Activated T-helper 9 cell treated with anti-CD3 and anti-CD28 coated beads, Interleukin-2, amount 50 U/mL, for 16 hours (primary cell): ENCODE measurements at regions not wholly inside any gene's neighbourhood (a gene's known extent, or its start where the extent isn't known, plus 50 kb on each side); places are given as distances from the start of the nearest gene placed in this dataset.
"Not testable (repeated sequence)": the region's sequence is repeated elsewhere in the genome, so short reads cannot be mapped to it uniquely, and the experiment has no call there.

Source experiments
- DNase-seq: peaks from one replicate; pipeline ENCODE4 v3.0.0-alpha.2; 2020; ENCODE audit warnings: low read depth

DNA sequence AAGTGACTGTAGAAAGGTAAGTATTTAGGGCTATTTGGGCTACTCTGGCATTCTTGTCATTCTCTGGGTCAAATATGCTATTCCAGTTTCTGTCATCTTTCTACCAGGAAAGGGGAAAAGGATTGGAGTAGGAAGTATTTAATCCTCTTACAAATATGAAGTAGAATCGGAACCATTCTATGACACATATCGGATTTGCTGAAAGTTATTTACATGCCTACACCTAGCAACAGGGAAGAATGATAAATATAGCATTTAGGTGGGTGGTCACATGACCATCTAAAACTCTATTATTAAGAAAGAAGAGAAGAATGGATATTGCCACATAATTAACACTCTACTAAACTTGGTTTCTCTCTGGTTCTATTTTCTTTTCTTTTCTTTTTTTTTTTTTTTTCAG, 1353.1 kb downstream of the ZPLD1 start:
- no peak for DNase-seq

DNA sequence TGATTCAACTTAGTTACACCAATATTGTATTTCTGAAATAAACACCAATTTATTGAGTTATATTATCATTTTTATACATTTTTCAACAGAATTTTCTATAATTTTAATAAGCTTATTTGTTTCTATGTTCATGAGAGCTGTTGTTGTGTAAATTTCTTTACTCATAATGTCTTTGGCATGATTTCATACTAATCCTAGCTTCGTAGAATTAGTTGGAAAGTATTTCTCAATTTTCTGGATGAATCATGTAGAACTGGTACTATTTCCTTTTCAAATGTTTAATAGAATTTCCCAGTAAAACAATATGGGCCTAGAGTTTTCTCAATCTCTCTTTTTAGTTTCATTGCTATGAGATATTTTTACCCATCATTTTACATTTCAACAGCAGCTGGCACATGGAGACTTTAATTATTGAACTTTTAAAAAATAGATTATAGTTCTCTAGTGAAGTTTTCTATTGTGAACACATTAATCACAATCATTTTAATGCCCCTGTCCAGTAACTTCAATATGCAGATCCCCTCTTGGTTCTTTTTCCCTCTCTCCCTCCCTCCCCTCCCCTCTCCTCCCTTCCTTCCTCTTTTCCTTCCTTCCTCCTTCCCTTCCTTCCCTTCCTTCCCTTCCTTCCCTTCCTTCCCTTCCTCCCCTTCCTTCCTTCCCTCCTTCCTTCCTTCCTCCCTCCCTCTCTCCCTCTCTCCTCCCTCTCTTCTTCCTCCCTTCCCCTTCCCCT, 1357.1 kb downstream of the ZPLD1 start:
- no peak for DNase-seq

DNA sequence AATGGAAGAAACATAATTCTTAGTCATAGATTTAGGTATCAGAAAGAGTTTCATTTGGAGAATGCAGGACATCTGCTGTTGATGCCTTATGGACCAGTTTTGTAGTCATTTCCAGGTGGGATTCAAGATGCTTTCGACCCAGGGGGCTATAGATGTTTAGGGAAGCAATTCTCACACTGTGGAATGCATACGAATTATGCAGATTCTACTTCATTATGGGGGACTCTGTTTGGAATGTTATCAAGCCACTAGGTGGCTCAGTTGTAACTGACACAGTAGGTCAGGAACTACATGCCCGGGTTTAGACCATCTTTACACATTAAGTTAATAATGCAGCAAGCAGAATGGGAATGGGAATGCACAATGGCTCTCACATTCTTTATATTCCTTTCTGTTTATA, 1359.8 kb downstream of the ZPLD1 start:
- no peak for DNase-seq

DNA sequence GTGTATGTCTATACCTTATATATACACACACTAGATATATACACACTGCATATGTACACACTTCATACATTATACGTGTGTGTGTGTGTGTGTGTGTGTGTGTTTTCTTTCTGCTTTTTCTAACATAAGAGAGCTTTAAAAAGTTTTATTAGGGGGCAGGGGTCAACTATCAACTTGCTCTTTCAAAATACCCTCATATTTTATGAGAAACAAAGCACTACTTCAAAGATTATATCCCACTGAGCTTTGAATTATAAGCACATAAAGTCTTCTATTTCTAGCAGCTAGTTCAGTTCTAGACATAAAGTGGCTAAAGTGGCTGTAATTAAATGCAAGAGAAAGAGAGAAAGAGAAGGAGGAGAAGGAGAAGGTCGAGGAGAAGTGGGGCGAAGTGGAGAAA, 1361.3 kb downstream of the ZPLD1 start:
- no peak for DNase-seq

DNA sequence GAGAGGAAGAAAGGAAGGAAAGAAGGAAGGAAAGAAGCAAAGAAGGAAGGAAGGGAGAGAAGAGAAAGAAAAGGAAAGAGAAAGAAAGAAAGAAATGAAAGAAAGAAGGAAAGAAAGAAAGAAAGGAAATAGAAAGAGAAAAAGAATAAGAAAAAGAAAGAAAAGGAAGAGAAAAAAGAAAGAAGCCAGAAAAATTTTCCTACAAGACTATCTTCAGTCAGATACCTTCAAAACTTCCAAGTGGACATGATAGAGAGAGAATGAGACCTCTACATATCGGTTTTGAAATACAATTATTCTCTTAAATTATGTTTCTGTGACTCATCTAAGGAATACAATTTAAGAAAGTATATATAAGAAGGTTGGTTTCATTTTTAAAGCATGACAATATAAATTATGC, 1369.0 kb downstream of the ZPLD1 start:
- DNase-seq = no peak

DNA sequence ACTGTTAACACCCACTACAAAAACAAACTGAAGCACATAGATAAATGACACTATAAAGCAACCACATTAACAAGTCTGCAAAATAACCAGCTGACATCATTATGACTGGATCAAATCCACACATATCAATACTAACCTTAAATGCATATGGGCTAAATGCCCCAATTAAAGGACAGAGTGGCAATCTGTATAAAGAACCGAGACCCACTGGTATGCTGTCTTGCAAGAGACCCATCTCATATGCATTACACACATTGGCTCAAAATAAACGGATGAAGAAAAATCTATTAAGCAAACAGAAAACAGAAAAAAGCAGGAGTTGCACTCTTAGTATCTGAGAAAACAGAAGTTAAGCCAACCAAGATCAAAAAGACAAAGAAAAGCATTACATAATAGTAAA, 1375.4 kb downstream of the ZPLD1 start:
- DNase-seq = no peak

DNA sequence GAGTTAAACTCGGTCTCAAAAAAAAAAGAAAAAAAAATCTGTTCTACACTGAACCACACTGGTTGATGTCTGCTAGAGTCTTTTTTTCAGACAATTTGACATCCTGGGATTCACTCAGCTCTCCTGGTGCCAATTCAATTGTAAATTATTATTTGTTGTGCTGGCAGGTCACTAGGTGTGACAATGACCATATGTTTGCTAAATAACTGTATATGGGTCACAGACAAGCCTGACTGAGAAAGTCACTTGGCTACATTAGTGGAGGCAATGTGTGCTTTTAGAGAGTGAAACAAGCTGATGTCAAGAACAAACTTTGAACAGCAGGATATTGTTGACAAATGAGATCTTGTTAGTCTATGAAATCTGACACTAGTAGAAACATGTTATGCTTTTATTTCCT, 1379.1 kb downstream of the ZPLD1 start:
- no peak for DNase-seq

DNA sequence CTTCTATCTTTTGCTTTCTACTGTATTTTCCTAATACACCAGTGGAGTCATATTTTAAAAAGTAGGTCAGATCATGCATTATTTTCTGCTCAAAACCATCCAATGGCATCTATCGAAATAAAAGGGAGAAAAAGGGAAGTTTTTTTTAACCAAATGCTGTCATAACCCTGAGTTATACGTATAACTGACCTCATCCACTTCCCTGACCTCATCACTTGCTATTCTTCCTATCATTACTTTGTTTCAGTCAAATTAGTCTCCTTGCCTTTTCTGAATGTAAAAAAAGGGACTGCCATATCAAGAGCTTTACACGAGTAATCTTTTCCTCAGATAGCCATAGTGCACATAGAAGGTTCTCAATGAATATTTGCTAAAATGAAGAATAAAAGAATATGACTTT, 1383.6 kb downstream of the ZPLD1 start:
- no peak for DNase-seq

DNA sequence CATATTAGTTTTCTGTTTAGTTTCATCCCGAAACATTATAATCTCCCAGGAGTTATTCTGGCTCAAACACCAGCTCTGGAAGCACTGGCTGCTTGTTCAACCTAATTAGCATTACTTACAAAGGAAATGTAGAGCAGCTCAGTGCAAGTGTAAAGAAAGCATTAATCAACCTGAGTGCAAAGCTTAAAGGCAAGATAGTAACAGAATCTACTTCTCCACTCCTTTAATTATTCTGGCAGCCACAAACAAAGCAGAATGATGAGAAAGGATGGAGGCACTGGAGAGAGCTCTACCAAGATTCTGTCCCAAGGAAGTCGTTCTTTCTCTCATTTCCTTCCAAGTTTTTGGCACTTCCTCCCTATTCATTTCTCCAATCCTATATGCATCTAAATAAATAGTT, 1384.0 kb downstream of the ZPLD1 start:
- DNase-seq = no peak

DNA sequence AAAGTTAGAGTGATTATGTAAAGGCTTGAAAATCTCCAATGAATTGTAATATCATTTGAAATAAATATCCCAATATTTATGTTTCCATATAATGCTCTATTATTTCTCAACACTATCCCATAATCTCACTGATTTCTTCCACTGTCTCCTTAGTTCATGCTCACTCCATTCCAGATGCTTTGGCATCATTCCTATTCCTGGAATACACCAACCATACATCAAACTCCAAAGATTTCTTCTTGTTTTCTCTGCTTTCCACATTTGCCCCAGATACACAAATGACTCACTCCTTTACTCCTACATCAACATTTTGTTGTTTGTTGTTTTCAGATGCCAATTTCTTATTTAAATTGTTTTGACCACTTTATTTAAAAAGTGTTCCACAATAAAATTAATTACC, 1390.8 kb downstream of the ZPLD1 start:
- no peak for DNase-seq

DNA sequence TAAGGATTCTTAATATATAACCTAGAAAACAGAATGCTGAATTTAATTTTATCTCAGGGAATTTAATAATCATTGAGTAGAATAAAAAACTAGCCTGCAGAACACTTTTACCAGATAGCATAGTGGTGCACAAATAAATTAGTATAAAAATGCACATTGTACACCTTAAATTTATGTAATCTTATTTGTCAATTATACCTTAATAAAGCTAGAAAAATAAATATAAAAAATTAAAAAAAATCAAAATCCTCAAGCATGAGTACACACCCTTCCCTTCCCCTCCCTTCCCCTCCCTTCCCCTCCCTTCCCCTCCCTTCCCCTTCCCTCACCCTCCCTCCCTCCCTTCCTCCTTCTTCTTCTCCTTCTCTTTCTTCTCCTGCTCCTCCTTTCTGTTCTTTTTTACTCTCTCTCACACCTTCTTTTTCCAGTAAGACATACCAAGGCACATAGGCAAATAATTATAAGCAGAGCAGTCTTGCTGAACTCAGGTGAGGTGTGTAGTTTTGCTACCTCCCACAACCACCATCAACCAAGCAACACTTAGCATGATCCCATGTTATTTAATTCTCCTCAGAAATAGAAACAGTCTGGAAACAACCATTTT, 1395.0 kb downstream of the ZPLD1 start:
- DNase-seq = no peak

DNA sequence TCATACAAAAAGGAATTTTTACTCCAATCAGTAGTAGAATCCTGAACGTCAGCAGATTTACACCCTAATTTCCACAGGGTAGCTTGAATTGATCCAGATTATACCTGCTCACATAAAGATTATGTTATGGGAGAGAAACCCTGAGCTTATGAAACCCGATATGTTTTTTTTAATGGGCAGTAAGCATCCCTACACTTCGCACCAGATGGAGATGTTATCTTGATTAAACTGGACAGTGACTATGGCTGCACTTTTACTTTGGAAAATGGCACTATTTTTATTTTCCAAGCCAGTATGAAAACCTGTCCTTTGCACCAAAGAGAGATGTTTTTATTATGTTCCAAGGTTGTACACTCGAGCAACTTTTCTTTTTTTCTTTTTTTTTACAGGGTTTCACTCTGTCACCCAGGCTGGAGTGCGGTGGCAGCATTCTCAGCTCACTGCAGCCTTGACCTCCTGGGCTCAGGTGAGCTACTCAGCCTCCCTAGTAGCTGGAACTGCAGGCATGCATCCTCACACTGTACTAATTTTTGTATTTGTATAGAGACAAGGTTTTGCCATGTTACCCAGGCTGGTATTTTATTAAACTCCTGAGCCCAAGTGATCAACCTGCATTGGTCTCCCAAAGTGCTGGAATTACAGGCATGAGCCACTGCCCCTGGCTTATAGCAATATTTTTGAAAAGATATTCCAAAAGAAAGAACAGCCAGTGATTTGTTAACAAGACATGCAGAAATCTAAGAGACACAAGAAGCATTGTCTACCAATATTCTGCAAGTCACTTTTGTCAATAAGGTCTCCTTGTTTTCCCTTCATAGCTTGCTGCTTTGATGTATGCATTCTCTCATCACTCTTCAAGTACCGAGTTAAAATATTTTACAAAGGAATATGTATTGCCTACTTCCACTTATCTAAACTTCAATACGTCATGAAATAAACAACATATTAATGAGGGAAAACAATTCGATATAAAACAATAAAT, 1412.6 kb downstream of the ZPLD1 start:
- no peak for DNase-seq

DNA sequence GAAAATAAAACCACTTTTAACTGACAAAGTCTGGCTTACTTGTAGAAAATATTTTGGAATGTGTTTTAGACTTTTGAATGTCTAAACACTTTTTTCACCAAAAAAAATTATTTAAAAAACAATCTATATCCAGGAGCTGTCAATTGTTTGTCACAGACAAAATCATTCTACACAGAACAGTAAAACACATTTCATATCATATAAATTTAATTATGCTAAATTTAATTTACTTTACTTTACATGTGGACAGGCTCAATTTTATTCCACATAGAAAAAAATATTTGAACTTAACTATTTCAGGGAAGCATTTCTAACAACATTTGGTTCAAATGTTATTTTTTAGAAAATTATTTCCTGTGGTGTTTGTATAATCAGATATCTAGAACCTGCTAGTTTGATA, 1417.0 kb downstream of the ZPLD1 start:
- DNase-seq = no peak

DNA sequence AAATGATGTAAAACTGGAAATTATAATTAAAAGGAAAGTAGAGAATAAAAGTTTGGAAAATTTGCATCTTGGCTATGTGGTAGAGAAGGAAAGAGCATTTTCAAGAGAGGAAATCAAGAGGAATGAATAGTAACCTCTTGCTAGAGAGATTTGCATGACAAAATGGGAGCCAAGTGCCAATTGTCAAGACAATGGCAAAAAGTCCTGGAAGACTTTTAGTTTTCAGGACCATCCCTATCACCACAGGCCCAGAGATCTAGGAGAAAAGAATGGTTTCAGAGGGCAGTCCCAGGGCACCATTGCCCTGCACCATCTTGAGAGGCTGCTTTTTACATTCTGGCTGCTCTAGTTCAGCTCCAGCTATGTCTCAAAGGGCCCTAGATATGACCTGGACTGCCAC, 1427.6 kb downstream of the ZPLD1 start:
- no peak for DNase-seq

DNA sequence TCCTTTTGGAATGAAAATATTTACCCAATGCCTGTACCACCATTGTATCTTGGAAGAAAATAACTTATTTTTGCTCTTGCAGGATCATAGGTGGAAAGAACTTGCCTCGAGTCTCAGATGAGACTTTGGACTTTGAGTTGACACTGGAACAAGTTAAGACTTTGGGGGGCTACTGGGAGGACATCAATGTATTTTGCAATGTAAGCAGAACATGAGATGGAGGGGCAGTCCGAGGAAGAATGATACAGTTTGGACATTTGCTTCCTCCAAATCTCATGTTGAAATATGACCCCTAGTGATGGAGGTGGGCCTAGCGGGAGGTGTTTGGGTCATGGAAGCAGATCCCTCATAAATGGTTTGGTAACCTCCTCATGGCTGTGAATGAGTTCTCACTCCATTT, 1428.6 kb downstream of the ZPLD1 start:
- DNase-seq = no peak

DNA sequence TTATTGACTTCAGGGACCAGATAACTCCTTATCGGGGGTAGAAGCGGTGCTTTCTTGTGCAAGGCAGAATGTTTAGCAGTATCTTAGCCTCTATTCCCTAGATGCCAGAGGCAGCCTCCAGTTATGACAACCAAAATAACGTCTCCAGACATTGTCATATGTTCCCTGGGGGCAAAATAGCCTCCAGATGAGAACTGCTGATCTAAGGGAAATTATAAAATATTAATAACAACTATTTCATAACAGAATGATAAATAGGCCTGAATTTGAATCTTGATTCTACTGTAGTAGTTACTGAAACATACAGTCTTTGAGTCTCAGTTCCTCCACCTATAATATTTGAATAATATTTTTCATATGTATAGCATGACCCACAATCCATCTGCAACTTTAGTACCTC, 1431.3 kb downstream of the ZPLD1 start:
- DNase-seq = no peak

DNA sequence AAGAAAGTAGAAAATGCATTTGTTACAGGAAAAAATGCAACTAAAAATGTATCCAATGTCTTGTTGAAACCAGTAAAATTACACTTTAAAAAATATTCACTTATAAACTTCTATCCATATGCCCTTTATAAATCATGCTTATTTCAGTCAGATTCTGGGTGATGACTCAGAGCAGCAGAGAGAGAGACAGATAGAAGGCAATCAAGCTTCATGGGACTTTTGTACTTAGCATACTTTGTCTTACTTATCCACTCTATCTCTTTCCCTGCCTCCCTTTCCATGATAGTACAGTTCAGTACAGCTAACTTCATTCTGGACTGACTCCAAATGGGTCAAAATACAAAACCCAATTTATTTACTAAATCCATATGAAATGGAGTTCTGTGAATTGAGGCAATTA, 1438.2 kb downstream of the ZPLD1 start:
- DNase-seq = no peak

DNA sequence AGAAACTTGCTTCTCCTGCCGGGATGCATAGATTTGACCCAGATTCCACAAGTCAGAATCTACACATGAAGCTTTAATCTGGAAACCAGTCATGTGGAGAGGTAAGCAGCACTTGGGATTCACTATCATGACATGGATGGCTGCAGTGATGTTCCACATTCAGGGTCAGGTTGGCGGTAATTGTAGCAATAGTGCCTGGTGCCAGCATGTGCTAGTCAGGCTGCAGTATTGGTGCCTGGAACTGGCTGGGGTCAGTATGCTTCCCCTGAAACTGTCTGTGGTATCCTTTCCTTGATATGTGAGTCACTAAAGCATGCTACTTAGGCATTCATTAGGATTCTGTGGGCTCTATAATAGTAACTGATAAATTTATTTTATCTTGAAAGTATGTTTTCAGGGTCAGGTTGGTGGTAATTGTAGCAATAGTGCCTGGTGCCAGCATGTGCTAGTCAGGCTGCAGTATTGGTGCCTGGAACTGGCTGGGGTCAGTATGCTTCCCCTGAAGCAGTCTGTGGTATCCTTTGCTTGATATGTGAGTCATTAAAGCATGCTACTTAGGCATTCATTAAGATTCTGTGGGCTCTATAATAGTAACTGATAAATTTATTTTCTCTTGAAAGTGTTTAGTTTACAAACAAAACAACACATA, 1439.2 kb downstream of the ZPLD1 start:
- no peak for DNase-seq

DNA sequence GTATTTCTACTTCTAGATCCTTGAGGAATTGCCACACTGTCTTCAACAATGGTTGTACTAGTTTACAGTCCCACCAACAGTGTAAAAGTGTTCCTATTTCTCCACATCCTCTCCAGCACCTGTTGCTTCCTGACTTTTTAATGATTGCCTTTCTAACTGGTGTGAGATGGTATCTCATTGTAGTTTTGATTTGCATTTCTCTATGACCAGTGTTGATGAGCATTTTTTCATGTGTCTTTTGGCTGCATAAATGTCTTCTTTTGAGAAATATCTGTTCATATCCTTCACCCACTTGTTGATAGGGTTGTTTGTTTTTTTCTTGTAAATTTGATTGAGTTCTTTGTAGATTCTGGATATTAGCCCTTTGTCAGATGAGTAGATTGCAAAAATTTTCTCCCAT, 1447.0 kb downstream of the ZPLD1 start:
- not testable (repeated sequence) for DNase-seq

DNA sequence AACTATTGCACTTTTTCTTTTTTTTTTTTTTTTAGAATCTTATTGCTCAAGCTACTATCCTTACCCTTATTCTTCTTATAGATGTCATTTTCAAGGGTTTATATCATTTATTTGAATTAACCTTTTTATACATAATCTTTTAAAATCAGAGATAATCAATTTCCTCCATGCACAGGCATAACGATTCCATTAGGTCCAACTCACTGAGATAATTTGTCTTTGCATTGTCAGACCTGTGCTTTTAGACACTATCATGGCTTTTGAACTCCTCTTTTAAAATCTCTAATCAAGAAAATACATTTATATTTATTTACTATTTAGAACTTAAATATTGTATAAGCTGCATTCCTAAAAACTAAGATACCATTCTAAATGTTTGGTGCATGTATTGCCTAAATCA, 1454.9 kb downstream of the ZPLD1 start:
- no peak for DNase-seq

DNA sequence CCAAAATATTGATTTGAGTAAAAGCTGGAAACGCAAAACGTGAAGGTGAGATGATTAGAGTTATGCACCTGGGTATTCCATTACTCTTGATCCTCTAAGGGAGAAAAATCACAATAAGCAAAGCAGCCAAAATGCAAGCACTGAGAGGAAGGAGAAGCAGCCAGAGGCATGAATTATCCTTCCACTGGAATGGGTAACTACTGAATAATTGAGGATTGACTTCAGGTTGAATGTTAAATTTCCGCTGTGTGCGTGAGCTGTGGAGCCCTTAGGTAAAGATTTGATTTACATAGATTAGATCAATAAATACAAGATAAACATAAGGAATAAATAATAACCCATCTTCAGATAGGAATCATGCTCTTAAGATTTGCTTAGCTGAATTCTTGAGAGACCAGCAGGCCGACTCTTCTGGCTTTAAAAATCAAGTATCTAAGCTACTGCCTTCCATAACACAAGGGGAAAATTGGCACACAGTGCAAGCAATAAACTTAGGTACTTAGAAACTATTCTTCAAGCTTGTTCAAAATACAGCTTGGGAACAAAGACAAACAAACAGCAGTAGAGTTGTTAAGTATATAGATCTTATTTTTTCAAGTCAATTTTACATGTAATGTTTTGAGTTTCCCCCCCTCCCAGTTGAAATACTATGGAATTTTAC, 1459.5 kb downstream of the ZPLD1 start:
- no peak for DNase-seq

DNA sequence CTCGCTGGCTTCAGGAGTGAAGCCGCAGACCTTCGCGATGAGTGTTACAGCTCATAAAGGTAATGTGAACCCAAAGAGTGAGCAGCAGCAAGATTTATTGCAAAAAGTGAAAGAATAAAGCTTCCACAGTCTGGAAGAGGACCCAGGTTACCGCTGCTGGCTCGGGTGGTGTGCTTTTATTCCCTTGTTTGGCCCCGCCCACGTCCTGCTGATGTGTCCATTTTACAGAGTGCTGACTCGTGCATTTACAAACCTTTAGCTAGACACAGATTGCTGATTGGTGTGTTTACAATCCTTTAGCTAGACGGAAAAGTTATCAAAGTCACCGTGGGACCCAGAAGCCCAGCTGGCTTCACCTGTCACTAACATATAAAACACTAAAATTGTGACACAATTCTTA, 1464.5 kb downstream of the ZPLD1 start:
- DNase-seq = no peak
